IMR-90 (cell line): ENCODE measurements at regions not wholly inside any gene's neighbourhood (a gene's known extent, or its start where the extent isn't known, plus 50 kb on each side); places are given as distances from the start of the nearest gene placed in this dataset.

Experiments
- ATAC-seq: fragments of 200-7000 bp; cut with Tn5 transposase; 2 replicates; pipeline ENCODE4 v1.9.1; 2020; ENCODE audit warnings: low read depth, mild to moderate bottlenecking, moderate library complexity
- BruUV-seq: library from RNA; stranded (reverse); fragments of 400-500 nt; replicated peaks from 2 replicates; lab custom pipeline; 2021; lab: Mats Ljungman, UMichigan
- CTCF ChIA-PET: fragments of 300-600 bp; formaldehyde crosslinking; extraction: SDS; loops from one replicate; lab custom pipeline; 2021; ENCODE audit warnings: antibody characterized with exemption; lab: Yijun Ruan, JAX
- POLR2A ChIA-PET: fragments of 300-600 bp; sonication (Branson Sonifier 250); formaldehyde crosslinking; loops from one replicate; lab custom pipeline; 2022; ENCODE audit warnings: antibody characterized with exemption; ENCODE audit not compliant: unreplicated experiment; lab: Charles Lee
- DNase-seq: peaks from one replicate; pipeline ENCODE4 v3.0.0; 2013
- H2AFZ ChIP-seq: replicated peaks from 2 replicates; pipeline ENCODE3; 2013; ENCODE audit warnings: low read length, mild to moderate bottlenecking; ENCODE audit not compliant: poor library complexity
- H2AK5ac ChIP-seq: 2 replicates; pipeline ENCODE4 v1.6.1; 2013; ENCODE audit warnings: low read depth, low read length, inconsistent platforms
- H2AK9ac ChIP-seq: replicated peaks from 2 replicates; pipeline ENCODE3; 2013; ENCODE audit warnings: mild to moderate bottlenecking, low read depth, low read length, moderate library complexity; ENCODE audit not compliant: poor library complexity
- H2BK120ac ChIP-seq: 2 replicates; pipeline ENCODE4 v1.6.1; 2013; ENCODE audit warnings: low read depth, low read length, inconsistent platforms
- H2BK15ac ChIP-seq: 3 replicates; pipeline ENCODE4 v1.6.1; 2013; ENCODE audit warnings: low read depth, low read length, inconsistent platforms
- H2BK20ac ChIP-seq: 2 replicates; pipeline ENCODE4 v1.6.1; 2013; ENCODE audit warnings: low read depth, mild to moderate bottlenecking, inconsistent platforms, low read length, moderate library complexity
- H2BK5ac ChIP-seq: 2 replicates; pipeline ENCODE4 v1.6.1; 2013; ENCODE audit warnings: mild to moderate bottlenecking, low read depth, low read length, inconsistent platforms; ENCODE audit not compliant: poor library complexity, severe bottlenecking
- H3K14ac ChIP-seq: replicated peaks from 2 replicates; pipeline ENCODE4 v1.6.1; 2013; ENCODE audit warnings: low read depth, low read length, inconsistent platforms
- H3K18ac ChIP-seq: 2 replicates; pipeline ENCODE4 v1.6.1; 2013; ENCODE audit warnings: low read depth, low read length, control low read depth
- H3K23ac ChIP-seq: 2 replicates; pipeline ENCODE4 v1.6.1; 2013; ENCODE audit warnings: low read depth, low read length, inconsistent platforms
- H3K27ac ChIP-seq: 2 replicates; pipeline ENCODE4 v1.5.1; 2013; ENCODE audit warnings: mild to moderate bottlenecking, control low read depth, low read length; ENCODE audit not compliant: insufficient read depth
- H3K27me3 ChIP-seq: 2 replicates; pipeline ENCODE4 v1.6.1; 2013; ENCODE audit warnings: low read length; ENCODE audit not compliant: control insufficient read depth, insufficient read depth
- H3K36me3 ChIP-seq: 2 replicates; pipeline ENCODE4 v1.6.1; 2013; ENCODE audit warnings: low read length, mixed read lengths; ENCODE audit not compliant: control insufficient read depth, insufficient read depth
- H3K4ac ChIP-seq: 2 replicates; pipeline ENCODE4 v1.6.1; 2013; ENCODE audit warnings: low read depth, low read length, inconsistent platforms
- H3K4me1 ChIP-seq: 2 replicates; pipeline ENCODE4 v1.6.1; 2013; ENCODE audit warnings: low read length, mixed read lengths; ENCODE audit not compliant: control insufficient read depth, insufficient read depth
- H3K4me2 ChIP-seq: 2 replicates; pipeline ENCODE4 v1.6.1; 2013; ENCODE audit warnings: low read depth, mild to moderate bottlenecking, control low read depth, low read length, moderate library complexity
- H3K4me3 ChIP-seq: 2 replicates; pipeline ENCODE4 v1.5.1; 2013; ENCODE audit warnings: low read depth, mild to moderate bottlenecking, control low read depth, low read length, moderate library complexity; ENCODE audit not compliant: insufficient read depth
- H3K56ac ChIP-seq: 2 replicates; pipeline ENCODE4 v1.6.1; 2013; ENCODE audit warnings: low read length, inconsistent platforms; ENCODE audit not compliant: insufficient read depth; ENCODE audit errors: extremely low read depth
- H3K79me1 ChIP-seq, 2 experiments: 2 replicates each; pipeline ENCODE4 v1.6.1; 2013; ENCODE audit warnings: low read length in 2 of 2, inconsistent platforms in 1 of 2, low read depth in 1 of 2
- H3K9ac ChIP-seq: 2 replicates; pipeline ENCODE4 v1.6.1; 2013; ENCODE audit warnings: low read depth, low read length, control low read depth
- H3K9me1 ChIP-seq: 2 replicates; pipeline ENCODE4 v1.6.1; 2013; ENCODE audit warnings: low read length, inconsistent platforms; ENCODE audit not compliant: insufficient read depth
- H3K9me3 ChIP-seq: 2 replicates; pipeline ENCODE4 v1.6.1; 2013; ENCODE audit warnings: low read length; ENCODE audit not compliant: control insufficient read depth, insufficient read depth
- H4K20me1 ChIP-seq: 2 replicates; pipeline ENCODE4 v1.6.1; 2013; ENCODE audit warnings: low read length, inconsistent platforms; ENCODE audit not compliant: insufficient read depth
- H4K5ac ChIP-seq: 2 replicates; pipeline ENCODE4 v1.6.1; 2013; ENCODE audit warnings: mild to moderate bottlenecking, low read depth, low read length, control low read depth
- H4K8ac ChIP-seq, 2 experiments: 2 replicates each; pipeline ENCODE4 v1.6.1; 2013; ENCODE audit warnings: low read depth in 2 of 2, low read length in 2 of 2, control low read depth in 1 of 2, inconsistent platforms in 1 of 2
- H4K91ac ChIP-seq: 2 replicates; pipeline ENCODE4 v1.6.1; 2013; ENCODE audit warnings: low read depth, low read length, inconsistent platforms; ENCODE audit not compliant: insufficient read depth
- CEBPB ChIP-seq: IDR thresholded peaks from 2 replicates; pipeline ENCODE4 v1.6.1; 2012; ENCODE audit warnings: low read depth, low read length, improper control_type of control experiment
- ELK1 ChIP-seq: fragments of 150-350 bp; IDR thresholded peaks from 2 replicates; pipeline ENCODE4 v1.6.1; 2016; ENCODE audit warnings: low read depth, mild to moderate bottlenecking, low read length, moderate library complexity, borderline replicate concordance
- RCOR1 ChIP-seq: IDR thresholded peaks from 2 replicates; pipeline ENCODE4 v1.6.1; 2012; ENCODE audit warnings: mild to moderate bottlenecking, low read length, improper control_type of control experiment; ENCODE audit not compliant: insufficient replicate concordance
- RFX5 ChIP-seq: IDR thresholded peaks from 2 replicates; pipeline ENCODE4 v1.8.0; 2012; ENCODE audit warnings: low read depth, mild to moderate bottlenecking, low read length, moderate library complexity
- SMC3 ChIP-seq: fragments of 150-350 bp; IDR thresholded peaks from 2 replicates; pipeline ENCODE4 v1.6.1; 2016; ENCODE audit warnings: low read depth, mild to moderate bottlenecking, antibody characterized with exemption, low read length, moderate library complexity
- USF2 ChIP-seq: fragments of 150-350 bp; IDR thresholded peaks from 2 replicates; pipeline ENCODE4 v1.6.1; 2017; ENCODE audit warnings: mild to moderate bottlenecking, antibody characterized with exemption, low read length, low read depth
- WGBS, 2 experiments: methylation state at CpG; one replicate each; pipeline versions ENCODE4 v1.1.5 to v1.1.7; 2013; ENCODE audit warnings: missing lambda C conversion rate in 2 of 2; ENCODE audit not compliant: insufficient read length in 1 of 2; ENCODE audit errors: extremely low coverage in 2 of 2; 5-methylcytosine and 5-hydroxymethylcytosine counted together
- dilution Hi-C: fragments of 300-500 bp; cut with HindIII; formaldehyde crosslinking; loops from one replicate; pipeline ENCODE4 v1.14.3; 2018; ENCODE audit warnings: low sequenced_read_pairs; ENCODE audit not compliant: unreplicated experiment
- in situ Hi-C: fragments of 300-500 bp; cut with MboI; formaldehyde crosslinking; loops from 3 replicates; pipeline ENCODE4 v1.14.3; 2019; ENCODE audit warnings: low sequenced_read_pairs, inconsistent platforms, mixed read lengths
- intact Hi-C: fragments of 100-400 bp; cut with micrococcal nuclease; formaldehyde crosslinking; loops from 2 replicates; pipeline ENCODE4 v1.10.0; 2022

- H2BK120ac ChIP-seq, result peak overlapping the region; percentile 89
- peak overlapping the region; percentile 73 for H3K4ac ChIP-seq
- no peak overlapping the region; the same call in 1 of the 2 replicates for H3K4me2 ChIP-seq
- ChIA-PET POLR2A (no interaction called here), CTCF (interaction anchor here (0.6 to 0.9 kb wide), 2 partner anchors 24 to 34 kb away, joined by 3 read pairs; no protein-coding TSS in a partner anchor)
- peaks cover 10% of the 10 kb centered on the region for H3K9me1 ChIP-seq
- 0 out of 2 replicates have a peak overlapping the region, but pooled peaks have one; percentile 34 for H3K14ac ChIP-seq
- ATAC-seq (peak; percentile 52), DNase-seq (peak; percentile 82)
- no peak overlapping the region for H4K5ac ChIP-seq
- in situ Hi-C loops, result loop anchor here (25.0 kb wide), 1 partner anchor 1109 kb away; no protein-coding TSS in a partner anchor
- TF ChIP-seq SMC3 (no peak), CEBPB (no peak), RCOR1 (no peak), RFX5 (0 out of 2 replicates have a peak, but pooled peaks have one; percentile 9), USF2 (no peak), ELK1 (no peak)
- H3K9ac ChIP-seq, result no peak overlapping the region
- no peaks in the 10 kb centered on the region for H3K27me3 ChIP-seq
- H3K18ac ChIP-seq, result peak overlapping the region; percentile 97; the same call in 1 of the 2 replicates
- H3K4me3 ChIP-seq, result no peak overlapping the region
- intact Hi-C loops, result no loop called here
- no peaks in the 10 kb centered on the region for H4K20me1 ChIP-seq
- H2AK9ac ChIP-seq, result peak overlapping the region; percentile 4
- H3K9me3 ChIP-seq, result no peaks in the 10 kb centered on the region
- H2AFZ ChIP-seq, result no peak overlapping the region
- H3K36me3 ChIP-seq, result no peaks in the 10 kb centered on the region
- H3K27ac ChIP-seq, result no peak overlapping the region
- no peak overlapping the region for H3K56ac ChIP-seq
- H2BK20ac ChIP-seq, result peak overlapping the region; percentile 93; the same call in 1 of the 2 replicates
- WGBS, 2 experiments, result no CpG with 5 or more reads among the region's 2 CpGs
- peak overlapping the region in 1 of 2 experiments; percentile 80; a peak in 2 of 4 replicates for H4K8ac ChIP-seq
- H3K79me1 ChIP-seq, result no peaks in the 10 kb centered on the region
- H3K23ac ChIP-seq, result peak overlapping the region; percentile 17; the same call in 1 of the 2 replicates
- no TSS peak for BruUV-seq
- 0 out of 2 replicates have a peak overlapping the region, but pooled peaks have one; percentile 21 for H2AK5ac ChIP-seq
- peak overlapping the region; percentile 42; the same call in 1 of the 3 replicates for H2BK15ac ChIP-seq
- peak overlapping the region; percentile 48; the same call in 1 of the 2 replicates for H4K91ac ChIP-seq
- H2BK5ac ChIP-seq, result peak overlapping the region; percentile 94
- peaks cover 40% of the 10 kb centered on the region for H3K4me1 ChIP-seq
- dilution Hi-C loops, result no loop called here
These were observed 835.4 kb downstream of the MAFB start for GRCh38 chr20:39853636-39854035.
